Dedifferentiated amniotic fluid mesenchymal stem cell (primary cell): ENCODE measurements at regions not wholly inside any gene's neighbourhood (a gene's known extent, or its start where the extent isn't known, plus 50 kb on each side); places are given as distances from the start of the nearest gene placed in this dataset.

ENCODE experiments used
- DNase-seq: peaks from one replicate; pipeline ENCODE4 v3.0.0-alpha.2; 2016; ENCODE audit errors: extremely low spot score

GRCh38 chr11:120032766-120033390 lies 105.0 kb downstream of the TRIM29 start:
- no peak for DNase-seq

- no peak for DNase-seq
Measured at GRCh38 chr11:120031612-120032600, 106.0 kb downstream of the TRIM29 start.

GRCh38 chr11:120031156-120031555 lies 106.8 kb downstream of the TRIM29 start:
- no peak for DNase-seq

DNA sequence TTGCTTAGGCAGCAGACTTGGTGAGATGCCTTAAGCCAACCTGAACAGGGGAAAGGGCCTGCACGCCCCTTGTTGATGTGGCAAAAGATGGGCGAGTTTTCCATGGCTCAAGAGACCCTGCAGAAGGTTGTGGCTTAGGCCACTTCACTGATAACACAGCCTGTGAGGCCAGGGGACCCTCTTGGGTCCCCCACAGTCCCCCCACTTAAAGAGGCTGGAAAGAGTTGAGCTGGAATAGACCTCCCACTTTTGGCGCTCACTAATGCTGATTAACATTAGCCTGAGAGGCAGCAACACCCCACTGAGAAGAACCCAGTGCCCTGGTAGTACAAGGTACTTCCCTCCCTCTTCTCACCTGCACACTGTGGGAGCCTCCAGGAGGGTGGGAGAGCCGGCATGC lies 107.5 kb downstream of the TRIM29 start:
- DNase-seq: no peak

GRCh38 chr11:120029321-120029720 lies 108.6 kb downstream of the TRIM29 start:
- no peak for DNase-seq

DNA sequence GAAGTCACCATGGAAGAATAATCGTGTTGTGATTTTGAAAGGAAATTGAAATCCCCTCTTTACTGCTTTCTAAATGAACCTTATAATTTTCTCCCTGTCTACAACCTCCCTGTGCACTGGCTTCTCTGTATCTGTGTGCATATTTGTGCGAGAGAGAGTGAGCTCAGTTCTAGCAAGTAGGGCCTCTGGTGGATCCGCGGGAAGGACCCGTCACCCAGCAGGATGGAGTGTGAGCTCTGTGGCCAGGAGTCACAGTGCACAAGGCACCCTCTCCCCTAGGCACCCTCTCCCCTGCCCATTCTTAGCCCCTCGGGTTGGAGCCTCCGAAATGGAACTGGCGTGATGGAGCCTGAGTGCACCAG lies 109.0 kb downstream of the TRIM29 start:
- no peak for DNase-seq

DNA sequence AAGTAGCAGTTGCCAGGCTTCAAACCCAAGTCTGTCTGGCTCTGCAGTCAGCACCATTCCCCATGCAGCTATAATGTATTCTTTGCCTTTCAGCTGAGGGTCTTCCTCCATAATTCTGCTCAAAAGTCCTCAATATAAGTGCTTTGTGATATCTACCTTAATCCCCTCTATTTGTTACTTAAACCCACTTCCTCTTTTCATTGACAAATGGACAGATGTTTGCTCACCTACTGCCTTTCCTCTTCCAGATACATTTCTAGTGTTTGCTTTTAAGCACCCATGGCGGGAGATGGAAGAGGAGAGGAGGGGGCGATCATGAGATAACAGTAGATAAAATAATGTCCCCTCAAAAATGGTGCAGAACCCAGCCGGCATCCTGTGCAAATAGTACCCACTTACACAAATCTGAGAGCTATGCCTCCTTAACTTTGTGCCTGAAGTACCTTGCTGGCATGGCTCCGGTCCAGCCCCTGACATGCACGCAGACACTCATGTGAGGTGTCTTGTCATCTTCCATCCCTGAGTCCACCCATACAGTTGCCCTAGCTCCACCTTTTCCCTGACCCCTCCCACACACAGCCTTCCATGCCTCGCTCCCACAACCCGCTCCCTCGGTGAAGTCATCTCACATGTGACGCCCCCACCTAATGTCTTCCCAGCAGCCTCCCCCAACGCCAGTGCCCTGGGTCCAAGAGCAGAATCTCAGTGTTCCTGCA lies 109.6 kb downstream of the TRIM29 start:
- no peak for DNase-seq

DNA sequence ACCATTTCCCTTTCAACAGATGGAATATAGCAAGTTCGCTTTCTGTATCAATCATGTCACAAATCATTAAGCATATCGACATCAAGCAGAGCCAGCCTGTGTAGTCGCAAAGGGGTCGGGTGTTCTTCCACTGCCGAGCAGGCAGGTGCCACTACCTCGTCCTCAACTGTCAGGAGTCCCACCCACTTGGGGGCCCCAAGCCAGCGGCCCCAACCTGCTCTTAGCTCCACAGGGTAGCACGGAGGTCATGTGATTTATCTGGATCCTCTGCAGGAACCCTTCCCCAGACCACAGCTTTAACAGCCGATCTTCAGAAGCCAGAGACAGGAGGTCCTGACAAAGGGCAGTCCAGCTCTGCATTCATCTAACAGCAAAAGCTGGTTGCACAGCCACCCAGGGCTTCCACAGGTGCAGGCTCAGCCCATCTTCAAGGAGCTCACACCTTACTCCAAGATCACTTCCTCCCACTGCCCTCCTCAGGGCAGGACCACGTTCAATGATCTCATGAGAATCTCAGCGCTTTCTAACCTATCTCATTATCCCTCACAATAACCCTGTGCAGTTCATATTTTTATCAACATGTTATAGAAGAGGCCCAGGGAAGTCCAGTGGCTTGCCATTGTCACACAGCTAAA lies 110.2 kb downstream of the TRIM29 start:
- DNase-seq: no peak

DNA sequence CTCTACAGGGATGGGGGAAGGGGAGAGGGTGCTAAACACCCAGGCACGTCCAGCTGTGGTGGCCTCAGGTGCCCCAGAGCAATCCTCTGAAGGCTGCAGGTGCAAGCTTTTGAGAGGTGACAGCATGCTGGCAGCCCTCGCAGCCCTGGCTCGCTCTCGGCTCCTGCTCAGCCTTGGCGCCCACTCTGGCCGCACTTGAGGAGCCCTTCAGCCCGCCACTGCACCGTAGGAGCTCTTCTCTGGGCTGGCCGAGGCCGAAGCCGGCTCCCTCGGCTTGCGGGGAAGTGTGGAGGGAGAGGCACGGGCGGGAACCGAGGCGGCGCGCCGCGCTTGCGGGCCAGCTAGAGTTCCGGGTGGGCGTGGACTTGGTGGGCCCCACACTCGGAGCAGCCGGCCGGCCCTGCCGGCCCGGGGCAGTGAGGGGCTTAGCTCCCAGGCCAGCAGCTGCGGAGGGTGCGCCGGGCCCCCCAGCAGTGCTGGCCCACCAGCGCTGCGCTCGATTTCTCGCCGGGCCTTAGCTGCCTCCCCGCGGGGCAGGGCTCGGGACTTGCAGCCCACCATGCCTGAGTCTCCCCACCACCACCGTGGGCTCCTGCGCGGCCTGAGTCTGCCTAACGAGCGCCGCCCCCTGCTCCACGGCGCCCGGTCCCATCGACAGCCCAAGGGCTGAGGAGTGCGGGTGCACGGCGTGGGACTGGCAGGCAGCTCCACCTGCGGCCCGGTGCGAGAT lies 112.1 kb downstream of the TRIM29 start:
- no peak for DNase-seq

- no peak for DNase-seq
Measured at GRCh38 chr11:120024586-120024985, 113.3 kb downstream of the TRIM29 start.

DNA sequence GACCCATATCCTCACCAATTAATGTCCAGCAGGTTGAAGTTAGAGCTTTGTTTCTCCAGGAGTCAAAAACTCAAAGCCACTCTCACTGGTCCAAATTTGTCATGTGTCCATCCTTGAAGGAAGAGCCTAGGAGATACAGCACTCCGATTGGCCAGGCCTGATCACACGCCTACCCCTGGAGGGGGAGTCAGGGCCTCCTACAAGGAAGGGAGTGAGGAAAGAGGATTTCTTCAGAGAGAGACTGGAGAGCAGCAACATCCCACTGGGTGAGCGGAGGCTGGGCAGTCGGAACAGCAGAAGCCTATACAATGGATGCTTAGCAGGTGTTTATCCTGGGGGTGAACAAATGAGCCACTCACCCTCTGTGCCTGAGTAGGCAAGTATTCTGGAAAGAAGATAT lies 113.9 kb downstream of the TRIM29 start:
- no peak for DNase-seq

DNA sequence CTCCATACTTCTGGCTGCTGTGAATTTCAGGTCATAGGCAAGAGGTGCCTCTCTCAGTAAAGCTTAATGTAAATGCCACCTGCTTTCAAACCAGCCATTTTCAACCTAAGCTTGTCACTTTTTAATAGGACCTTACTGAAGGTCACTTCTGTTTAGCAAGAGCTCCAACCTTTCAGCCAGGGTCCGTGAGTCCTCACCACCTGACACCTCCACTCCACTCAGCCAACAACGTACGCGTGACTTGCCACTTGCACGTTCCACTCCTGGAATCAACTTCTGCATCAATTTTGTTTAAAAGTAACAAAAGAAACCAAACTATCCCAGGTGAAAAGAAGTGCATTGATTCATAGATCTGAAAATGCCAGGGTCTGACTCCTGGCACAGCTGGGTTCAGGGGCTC lies 114.4 kb downstream of the TRIM29 start:
- DNase-seq: no peak

GRCh38 chr11:120023120-120023519 lies 114.8 kb downstream of the TRIM29 start:
- no peak for DNase-seq

DNA sequence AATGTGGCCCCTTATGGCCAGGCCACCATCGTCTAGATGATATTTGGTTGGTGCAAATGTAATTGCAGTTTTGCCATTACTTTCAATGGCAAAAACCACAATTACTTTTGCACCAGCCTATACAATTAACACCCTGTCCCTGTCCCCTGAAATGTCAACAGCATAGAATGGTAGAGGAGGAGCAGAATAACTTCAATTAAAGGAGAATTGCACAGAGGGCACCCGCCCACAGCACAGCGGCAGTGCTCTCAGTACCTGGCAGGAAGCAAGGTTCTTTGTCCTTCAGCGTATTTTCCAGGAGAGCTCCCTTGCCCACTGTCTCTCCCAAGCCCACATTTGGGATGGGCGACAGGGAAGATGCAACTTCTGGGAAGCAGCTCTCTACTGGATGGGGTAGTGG lies 115.3 kb downstream of the TRIM29 start:
- DNase-seq: no peak

DNA sequence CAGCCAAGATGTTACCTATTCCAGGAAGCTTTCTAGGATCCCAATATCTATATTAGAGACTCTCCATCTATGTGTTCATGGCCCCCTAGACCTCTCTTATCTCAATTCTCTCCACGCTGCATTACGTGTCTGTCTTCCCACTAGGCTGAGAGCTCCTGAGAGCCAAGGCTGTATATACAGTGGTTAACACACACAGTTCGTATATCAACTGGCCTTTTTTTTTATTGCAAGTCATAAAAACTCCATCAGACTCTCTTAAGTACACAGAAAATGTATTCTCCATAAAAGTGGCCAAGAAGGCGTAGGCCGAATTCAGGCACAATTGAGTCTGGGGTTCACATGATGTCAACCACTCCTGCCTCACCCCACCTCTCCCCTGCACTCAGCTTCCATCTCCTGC lies 115.9 kb downstream of the TRIM29 start:
- no peak for DNase-seq

DNA sequence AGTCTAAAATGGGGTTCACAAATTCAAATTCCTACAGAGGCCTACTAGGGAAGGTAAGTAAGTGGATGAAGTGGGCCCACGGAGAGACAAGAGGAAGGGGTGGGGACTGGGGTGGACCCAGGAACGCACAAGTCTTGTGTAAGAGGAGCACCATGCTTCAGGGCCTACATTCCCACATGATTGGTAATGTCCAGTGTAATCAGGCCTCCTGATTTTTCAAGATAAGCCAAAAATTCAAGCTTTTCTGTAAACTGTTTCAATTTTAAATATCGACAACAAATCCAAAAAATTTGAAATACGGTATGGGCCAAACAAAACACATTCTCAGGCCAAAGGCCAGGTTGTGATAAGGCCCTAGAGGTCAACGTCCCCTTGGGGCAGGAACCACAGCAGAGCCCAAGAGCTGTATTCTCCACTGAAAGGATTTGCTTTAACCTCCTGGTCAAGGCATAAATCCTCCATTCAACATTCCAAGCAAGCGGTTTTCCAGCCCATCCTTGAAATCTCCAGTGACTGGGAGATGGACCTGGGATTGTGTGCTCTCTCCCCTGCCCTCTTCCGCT lies 116.4 kb downstream of the TRIM29 start:
- no peak for DNase-seq

DNA sequence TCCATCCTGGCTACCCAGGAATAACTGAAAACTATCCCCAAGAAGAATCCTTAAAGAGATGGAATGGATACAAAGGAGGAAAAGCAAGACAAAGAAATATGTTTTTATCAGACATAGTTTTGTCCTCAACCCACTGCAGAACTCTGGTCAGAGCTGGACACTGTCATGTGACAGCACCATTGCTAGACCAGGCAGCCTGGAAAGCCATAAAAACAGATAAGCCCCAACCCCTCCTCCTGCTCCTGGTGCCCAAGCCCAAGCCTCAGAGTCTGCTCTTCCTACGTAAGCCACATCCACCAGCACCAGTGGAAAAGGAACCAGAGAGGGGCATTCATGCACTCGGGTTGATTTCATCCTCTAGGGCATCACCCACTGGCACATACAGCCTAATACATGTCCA lies 116.9 kb downstream of the TRIM29 start:
- no peak for DNase-seq

GRCh38 chr11:120020486-120020885 lies 117.4 kb downstream of the TRIM29 start:
- DNase-seq: no peak

DNA sequence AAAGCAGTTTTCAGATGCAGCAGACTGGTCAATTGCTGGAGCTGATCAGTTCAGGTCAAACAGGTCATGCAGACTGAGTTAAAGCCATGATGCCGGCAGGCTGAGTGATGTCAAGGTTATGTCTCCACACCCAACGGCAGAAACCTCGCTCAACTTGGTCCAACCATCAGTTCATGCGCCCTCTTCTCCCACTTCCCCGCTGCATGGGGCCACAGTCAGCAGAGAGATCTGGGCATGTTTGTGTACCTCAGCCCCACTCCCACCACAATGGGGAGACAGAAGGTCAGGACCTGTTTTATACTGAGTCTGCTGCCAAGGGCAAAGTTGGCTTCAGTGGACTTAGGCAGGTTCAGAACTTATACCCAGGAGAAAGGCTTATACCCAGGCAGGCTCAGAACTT lies 118.7 kb downstream of the TRIM29 start:
- no peak for DNase-seq

DNA sequence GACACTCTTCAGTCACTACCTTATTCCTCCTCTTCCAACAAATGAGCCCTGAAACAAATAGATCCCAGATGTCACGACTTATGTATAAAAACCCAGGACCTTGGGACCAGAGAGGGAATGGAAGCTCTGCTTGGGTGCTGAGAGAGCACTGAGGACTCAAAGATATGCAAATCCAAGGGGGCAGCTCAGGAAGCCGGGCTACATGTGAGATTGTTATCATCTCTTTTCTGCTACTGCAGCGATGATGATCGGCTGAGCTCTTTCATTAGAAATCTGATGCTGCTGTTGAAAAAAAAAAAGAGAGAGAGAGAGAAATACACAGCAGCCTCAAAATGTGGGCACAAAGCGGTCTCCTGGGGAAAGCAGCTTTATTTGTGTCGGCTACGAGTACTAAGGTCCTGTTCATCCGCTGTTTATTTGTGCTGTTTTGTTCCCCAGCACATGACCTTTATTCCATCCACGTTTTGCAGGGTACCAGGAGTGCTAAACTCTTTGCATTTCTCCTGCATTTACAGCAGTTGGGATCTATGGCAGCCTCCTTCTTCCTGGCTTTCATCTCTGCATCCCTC lies 120.2 kb downstream of the TRIM29 start:
- no peak for DNase-seq
